GM13977 (cell line): ENCODE measurements at regions not wholly inside any gene's neighbourhood (a gene's known extent, or its start where the extent isn't known, plus 50 kb on each side); places are given as distances from the start of the nearest gene placed in this dataset.
"Not testable (repeated sequence)": the region's sequence is repeated elsewhere in the genome, so short reads cannot be mapped to it uniquely, and the experiment has no call there.

ENCODE experiments used
- DNase-seq: peaks from one replicate; pipeline ENCODE4 v3.0.0; 2012; ENCODE audit warnings: low spot score
- CTCF ChIP-seq: IDR thresholded peaks from 2 replicates; pipeline ENCODE4 v1.5.1; 2012; ENCODE audit warnings: mild to moderate bottlenecking, control low read depth; ENCODE audit not compliant: insufficient read depth; ENCODE audit errors: extremely low read depth, missing control alignments
- in situ Hi-C: fragments of 300-500 bp; cut with MboI; formaldehyde crosslinking; loops from one replicate; pipeline ENCODE4 v1.12.0; 2022; ENCODE audit warnings: low sequenced_read_pairs, low pct_unique_long_range_greater_than_20kb, mixed read lengths, inconsistent platforms; ENCODE audit not compliant: unreplicated experiment

- no peak for DNase-seq
These were observed 296.7 kb upstream of the TECRL start for GRCh38 chr4:64705989-64706388.

GRCh38 chr4:64698171-64698570, 288.9 kb upstream of the TECRL start:
- in situ Hi-C loops, result no loop called here
- TF ChIP-seq CTCF, result no peak
- DNase-seq, result no peak

More at GRCh38 chr4:64705989-64706388, 296.7 kb upstream of the TECRL start:
- no peak for TF ChIP-seq CTCF
- in situ Hi-C loops, result no loop called here

- in situ Hi-C loops, result no loop called here
- TF ChIP-seq CTCF, result no peak
- no peak for DNase-seq
These were observed 273.7 kb upstream of the TECRL start for GRCh38 chr4:64682946-64683345.

- in situ Hi-C loops, result no loop called here
- no peak for TF ChIP-seq CTCF
- no peak for DNase-seq
These were observed 273.2 kb upstream of the TECRL start for GRCh38 chr4:64682481-64682880.

- in situ Hi-C loops, result not testable (repeated sequence)
These were observed 263.9 kb upstream of the TECRL start for GRCh38 chr4:64673121-64673520.

GRCh38 chr4:64670647-64671046, 261.4 kb upstream of the TECRL start:
- in situ Hi-C loops, result no loop called here
- DNase-seq, result no peak
- TF ChIP-seq CTCF, result no peak

More at GRCh38 chr4:64673121-64673520, 263.9 kb upstream of the TECRL start:
- not testable (repeated sequence) for DNase-seq

GRCh38 chr4:64643841-64644240, 234.6 kb upstream of the TECRL start:
- no peak for TF ChIP-seq CTCF
- DNase-seq, result no peak
- in situ Hi-C loops, result no loop called here
